Fibroblast of pulmonary artery (primary cell): ENCODE measurements at regions not wholly inside any gene's neighbourhood (a gene's known extent, or its start where the extent isn't known, plus 50 kb on each side); places are given as distances from the start of the nearest gene placed in this dataset.

Experiments
- DNase-seq: peaks from one replicate; pipeline ENCODE4 v3.0.0-alpha.2; 2010; ENCODE audit warnings: low read depth
- H3K4me3 ChIP-seq: replicated peaks from 2 replicates; pipeline ENCODE4 v1.5.1; 2011; ENCODE audit warnings: low read depth, mild to moderate bottlenecking, control low read depth, low read length, moderate library complexity
- TF ChIP-seq, protein P1 (sequence below): IDR thresholded peaks from 2 replicates; pipeline ENCODE4 v1.5.1; 2011; ENCODE audit warnings: mild to moderate bottlenecking, control low read depth, low read length, inconsistent platforms; ENCODE audit errors: missing control alignments

DNA sequence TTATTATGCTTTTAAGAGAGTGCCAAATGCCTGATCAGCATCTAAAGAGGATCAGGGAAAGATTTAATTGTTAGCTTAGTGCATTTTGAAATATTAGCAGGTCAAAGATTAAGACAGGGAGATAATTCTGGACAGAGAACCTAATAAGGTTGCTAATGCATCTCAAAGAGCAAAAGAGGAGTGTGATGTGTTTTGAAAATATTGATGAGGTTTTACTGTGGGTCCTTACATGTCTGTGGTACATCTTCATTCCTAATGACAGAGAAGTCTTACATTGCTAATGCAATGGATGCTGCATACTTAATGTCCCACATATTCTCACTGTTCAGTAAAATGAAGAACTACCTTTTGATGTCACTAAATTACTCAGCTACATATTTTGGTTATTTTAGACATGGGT lies 154.1 kb downstream of the TAF11L14 start:
- DNase-seq, result no peak
- no peak overlapping the region for H3K4me3 ChIP-seq
- TF ChIP-seq, protein P1, sequence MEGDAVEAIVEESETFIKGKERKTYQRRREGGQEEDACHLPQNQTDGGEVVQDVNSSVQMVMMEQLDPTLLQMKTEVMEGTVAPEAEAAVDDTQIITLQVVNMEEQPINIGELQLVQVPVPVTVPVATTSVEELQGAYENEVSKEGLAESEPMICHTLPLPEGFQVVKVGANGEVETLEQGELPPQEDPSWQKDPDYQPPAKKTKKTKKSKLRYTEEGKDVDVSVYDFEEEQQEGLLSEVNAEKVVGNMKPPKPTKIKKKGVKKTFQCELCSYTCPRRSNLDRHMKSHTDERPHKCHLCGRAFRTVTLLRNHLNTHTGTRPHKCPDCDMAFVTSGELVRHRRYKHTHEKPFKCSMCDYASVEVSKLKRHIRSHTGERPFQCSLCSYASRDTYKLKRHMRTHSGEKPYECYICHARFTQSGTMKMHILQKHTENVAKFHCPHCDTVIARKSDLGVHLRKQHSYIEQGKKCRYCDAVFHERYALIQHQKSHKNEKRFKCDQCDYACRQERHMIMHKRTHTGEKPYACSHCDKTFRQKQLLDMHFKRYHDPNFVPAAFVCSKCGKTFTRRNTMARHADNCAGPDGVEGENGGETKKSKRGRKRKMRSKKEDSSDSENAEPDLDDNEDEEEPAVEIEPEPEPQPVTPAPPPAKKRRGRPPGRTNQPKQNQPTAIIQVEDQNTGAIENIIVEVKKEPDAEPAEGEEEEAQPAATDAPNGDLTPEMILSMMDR, result no peak

DNA sequence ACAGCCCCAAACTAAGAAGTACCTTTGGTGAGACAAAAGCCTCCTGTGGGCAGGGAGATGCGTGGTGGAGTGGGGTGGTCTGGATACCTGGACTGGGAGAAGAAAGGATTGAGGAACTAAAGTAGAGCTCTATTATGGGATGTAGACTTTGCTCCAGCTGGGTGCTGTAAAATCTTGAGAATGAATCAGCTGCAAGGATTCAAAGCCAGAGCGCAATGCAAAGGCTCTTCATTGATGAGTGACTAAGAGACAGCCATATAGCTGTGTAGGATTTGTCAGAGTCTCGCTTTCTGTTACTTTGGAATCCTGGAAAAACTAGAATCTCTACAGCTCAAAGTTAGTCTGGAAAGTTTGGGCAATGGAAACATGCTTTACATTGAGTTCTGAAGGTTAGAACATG lies 159.9 kb downstream of the TAF11L14 start:
- DNase-seq, result no peak
- TF ChIP-seq, protein P1, result no peak
- H3K4me3 ChIP-seq, result no peak overlapping the region

DNA sequence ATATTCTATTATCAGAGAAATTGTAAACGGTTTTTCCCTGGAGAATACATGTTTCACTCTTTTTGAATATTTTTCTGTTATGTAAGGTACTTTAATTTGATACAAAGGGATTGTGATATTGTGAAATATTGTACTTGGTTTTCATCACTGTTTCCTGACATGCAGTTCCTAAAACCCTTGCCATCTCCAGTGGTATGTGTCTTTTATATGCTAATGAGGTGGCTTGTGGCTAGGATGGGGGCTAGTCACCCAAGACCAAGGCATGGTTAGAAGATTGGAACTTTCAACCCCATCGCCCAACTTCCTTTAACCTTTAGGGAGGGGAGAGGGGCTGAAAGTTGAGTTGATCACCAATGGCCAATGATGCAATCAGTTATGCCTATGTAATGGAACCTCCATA lies 160.6 kb downstream of the TAF11L14 start:
- DNase-seq, result no peak
- no peak overlapping the region for H3K4me3 ChIP-seq
- TF ChIP-seq, protein P1, result no peak

DNA sequence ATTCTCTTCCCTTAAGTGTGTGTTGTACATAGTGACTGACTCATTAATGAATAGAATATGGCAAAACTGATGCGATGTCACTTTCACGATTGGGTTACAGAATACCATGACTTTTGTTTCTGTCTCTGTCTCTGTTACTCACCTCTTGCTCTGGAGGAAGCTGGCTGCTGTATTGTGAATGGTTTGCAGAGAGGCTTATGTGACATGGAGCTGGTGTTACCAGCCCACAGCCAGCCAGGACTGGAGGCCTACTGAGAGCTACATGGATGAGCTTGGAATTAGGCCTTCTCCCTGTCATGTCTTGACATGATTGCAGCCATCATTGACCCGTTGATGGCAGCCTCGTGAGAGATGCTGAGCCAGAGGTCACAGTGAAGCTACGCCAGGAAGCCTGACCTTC lies 161.9 kb downstream of the TAF11L14 start:
- TF ChIP-seq, protein P1, result no peak
- DNase-seq, result no peak

DNA sequence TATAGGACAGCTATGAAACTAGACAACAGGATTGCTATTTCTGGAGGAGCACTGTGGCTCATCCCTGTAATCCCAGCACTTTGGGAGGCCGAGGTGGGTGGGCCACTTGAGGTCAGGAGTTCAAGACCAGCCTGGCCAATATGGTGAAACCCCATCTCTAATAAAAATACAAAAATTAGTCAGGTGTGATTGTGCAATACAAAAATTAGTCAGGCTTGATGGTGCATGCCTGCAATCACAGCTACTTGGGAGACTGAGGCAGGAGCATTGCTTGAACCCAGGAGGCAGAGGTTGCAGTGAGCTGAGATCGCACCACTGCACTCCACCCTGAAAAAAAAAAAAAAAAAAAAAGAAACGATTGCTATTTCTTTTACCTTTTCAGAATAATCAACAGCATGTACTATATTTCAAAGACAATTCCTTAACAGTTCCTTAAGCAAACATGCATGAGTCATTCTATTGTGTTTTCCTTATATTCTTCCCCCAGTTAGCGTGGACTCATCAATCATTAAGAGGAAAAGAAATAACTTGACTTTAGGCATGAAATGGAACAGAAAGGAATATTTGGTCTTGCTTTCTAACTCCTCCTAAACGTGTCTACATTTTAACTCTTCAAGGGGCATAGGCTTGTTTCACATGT lies 162.6 kb downstream of the TAF11L14 start:
- H3K4me3 ChIP-seq, result no peak overlapping the region
- TF ChIP-seq, protein P1, result no peak
- no peak for DNase-seq

More for the DNA sequence above, 161.9 kb downstream of the TAF11L14 start:
- H3K4me3 ChIP-seq, result no peak overlapping the region

DNA sequence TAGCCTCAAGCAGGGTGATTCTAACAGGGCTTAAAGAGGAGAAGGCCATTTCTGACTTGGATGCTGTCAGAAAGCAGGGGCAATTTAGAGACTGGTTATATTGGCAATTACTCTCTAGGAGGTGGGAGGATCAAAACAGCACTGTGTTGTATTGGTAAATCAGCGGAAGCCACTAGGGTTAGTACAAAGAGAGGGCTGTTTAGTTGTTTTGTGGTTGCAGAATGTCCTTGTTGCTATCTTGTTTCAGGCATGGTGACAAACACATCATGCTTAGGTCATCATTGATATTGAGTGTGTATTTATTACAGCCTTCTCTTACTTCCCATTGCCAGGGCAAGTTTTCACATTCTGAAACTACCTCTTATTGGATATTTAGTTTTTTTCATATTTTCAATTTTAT lies 165.3 kb downstream of the TAF11L14 start:
- DNase-seq, result no peak
- TF ChIP-seq, protein P1, result no peak
- H3K4me3 ChIP-seq, result no peak overlapping the region

DNA sequence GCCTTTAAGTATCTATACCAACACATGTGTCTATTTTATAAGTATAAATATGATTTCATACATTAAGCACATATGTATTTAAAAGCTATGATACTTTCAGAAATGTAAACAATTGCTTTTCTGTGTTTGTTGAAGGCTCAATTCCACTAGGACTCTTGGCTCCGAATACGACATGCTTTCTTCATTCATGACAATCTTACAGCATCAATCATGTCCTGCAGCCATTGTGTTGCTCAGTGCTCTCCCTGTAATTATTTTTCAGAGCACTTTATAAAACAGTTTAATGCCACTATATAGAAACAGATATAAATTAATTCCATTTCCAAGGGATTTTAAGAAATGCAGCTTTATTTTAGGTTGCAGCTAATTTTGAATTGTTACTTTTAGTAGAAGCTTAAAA lies 167.3 kb downstream of the TAF11L14 start:
- DNase-seq, result no peak
- no peak overlapping the region for H3K4me3 ChIP-seq
- TF ChIP-seq, protein P1, result no peak
